ENCODE measurements at regions not wholly inside any gene's neighbourhood (a gene's known extent, or its start where the extent isn't known, plus 50 kb on each side); places are given as distances from the start of the nearest gene placed in this dataset.
"Not testable (repeated sequence)": the region's sequence is repeated elsewhere in the genome, so short reads cannot be mapped to it uniquely, and the experiment has no call there.

- not testable (repeated sequence) for TF ChIP-seq CTCF, EZH2, EZH2phosphoT487 (IDR thresholded peaks at IDR 0.05)
Measured at GRCh38 chr15:44835082-44835481, 98.8 kb downstream of the TRIM69 start.
